Glutamatergic neuron (in vitro differentiated cells): ENCODE measurements at regions not wholly inside any gene's neighbourhood (a gene's known extent, or its start where the extent isn't known, plus 50 kb on each side); places are given as distances from the start of the nearest gene placed in this dataset.
"Not testable (repeated sequence)": the region's sequence is repeated elsewhere in the genome, so short reads cannot be mapped to it uniquely, and the experiment has no call there.

ENCODE experiments used
- DNase-seq: peaks from one replicate; pipeline ENCODE4 v3.0.0; 2022
- H3K27ac Mint-ChIP-seq: one replicate; pipeline ENCODE4 v1.8.0; 2020; ENCODE audit warnings: mild to moderate bottlenecking, mixed read lengths, inconsistent platforms; ENCODE audit not compliant: unreplicated experiment
- H3K27me3 Mint-ChIP-seq: one replicate; pipeline ENCODE4 v1.8.0; 2020; ENCODE audit warnings: mild to moderate bottlenecking, moderate library complexity, mixed read lengths, inconsistent platforms; ENCODE audit not compliant: unreplicated experiment
- H3K36me3 Mint-ChIP-seq: one replicate; pipeline ENCODE4 v1.8.0; 2020; ENCODE audit warnings: mild to moderate bottlenecking, mixed read lengths, inconsistent platforms; ENCODE audit not compliant: unreplicated experiment
- H3K4me1 Mint-ChIP-seq: one replicate; pipeline ENCODE4 v1.8.0; 2020; ENCODE audit warnings: mild to moderate bottlenecking, low read depth, mixed read lengths, inconsistent platforms; ENCODE audit not compliant: unreplicated experiment
- H3K4me3 Mint-ChIP-seq: one replicate; pipeline ENCODE4 v1.8.0; 2020; ENCODE audit warnings: mild to moderate bottlenecking, mixed read lengths, inconsistent platforms; ENCODE audit not compliant: unreplicated experiment
- H3K9me3 Mint-ChIP-seq: one replicate; pipeline ENCODE4 v1.8.0; 2020; ENCODE audit warnings: mild to moderate bottlenecking, moderate library complexity, mixed read lengths, inconsistent platforms; ENCODE audit not compliant: unreplicated experiment
- TF ChIP-seq, protein P1 (sequence below): fragments of 200-600 bp; sonication (generic); IDR thresholded peaks from one replicate; pipeline ENCODE4 v1.5.0; 2021; ENCODE audit not compliant: partially characterized antibody, unreplicated experiment

DNA sequence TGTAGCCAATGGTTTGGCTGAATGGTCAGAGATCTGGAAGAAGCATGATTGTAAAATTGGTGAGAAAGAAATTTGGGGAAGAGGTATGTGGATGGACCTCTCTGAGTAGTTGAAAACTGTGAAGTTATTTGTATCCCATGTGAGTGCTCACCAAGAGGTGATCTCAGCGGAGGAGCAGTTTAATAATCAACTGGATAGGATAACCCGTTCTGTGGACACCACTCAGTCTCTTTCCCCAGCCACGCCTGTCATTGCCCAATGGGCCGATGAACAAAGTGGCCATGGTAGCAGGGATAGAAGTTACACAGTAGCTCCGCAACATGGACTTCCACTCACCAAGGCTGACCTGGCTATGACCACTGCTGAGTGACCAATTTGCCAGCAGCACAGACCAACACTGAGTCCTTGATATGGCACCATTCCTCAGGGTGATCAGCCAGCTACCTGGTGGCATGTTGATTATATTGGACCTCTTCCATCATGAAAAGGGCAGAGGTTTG lies 257.4 kb upstream of the ATXN7L3B start:
- H3K27ac Mint-ChIP-seq, result no peak overlapping the region
- no peaks in the 10 kb centered on the region for H3K27me3 Mint-ChIP-seq
- H3K4me1 Mint-ChIP-seq, result no peaks in the 10 kb centered on the region
- H3K36me3 Mint-ChIP-seq, result peaks cover 5% of the 10 kb centered on the region
- H3K4me3 Mint-ChIP-seq, result no peak overlapping the region
- no peak for DNase-seq
- TF ChIP-seq, protein P1, sequence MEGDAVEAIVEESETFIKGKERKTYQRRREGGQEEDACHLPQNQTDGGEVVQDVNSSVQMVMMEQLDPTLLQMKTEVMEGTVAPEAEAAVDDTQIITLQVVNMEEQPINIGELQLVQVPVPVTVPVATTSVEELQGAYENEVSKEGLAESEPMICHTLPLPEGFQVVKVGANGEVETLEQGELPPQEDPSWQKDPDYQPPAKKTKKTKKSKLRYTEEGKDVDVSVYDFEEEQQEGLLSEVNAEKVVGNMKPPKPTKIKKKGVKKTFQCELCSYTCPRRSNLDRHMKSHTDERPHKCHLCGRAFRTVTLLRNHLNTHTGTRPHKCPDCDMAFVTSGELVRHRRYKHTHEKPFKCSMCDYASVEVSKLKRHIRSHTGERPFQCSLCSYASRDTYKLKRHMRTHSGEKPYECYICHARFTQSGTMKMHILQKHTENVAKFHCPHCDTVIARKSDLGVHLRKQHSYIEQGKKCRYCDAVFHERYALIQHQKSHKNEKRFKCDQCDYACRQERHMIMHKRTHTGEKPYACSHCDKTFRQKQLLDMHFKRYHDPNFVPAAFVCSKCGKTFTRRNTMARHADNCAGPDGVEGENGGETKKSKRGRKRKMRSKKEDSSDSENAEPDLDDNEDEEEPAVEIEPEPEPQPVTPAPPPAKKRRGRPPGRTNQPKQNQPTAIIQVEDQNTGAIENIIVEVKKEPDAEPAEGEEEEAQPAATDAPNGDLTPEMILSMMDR, result no peak
- H3K9me3 Mint-ChIP-seq, result no peaks in the 10 kb centered on the region

DNA sequence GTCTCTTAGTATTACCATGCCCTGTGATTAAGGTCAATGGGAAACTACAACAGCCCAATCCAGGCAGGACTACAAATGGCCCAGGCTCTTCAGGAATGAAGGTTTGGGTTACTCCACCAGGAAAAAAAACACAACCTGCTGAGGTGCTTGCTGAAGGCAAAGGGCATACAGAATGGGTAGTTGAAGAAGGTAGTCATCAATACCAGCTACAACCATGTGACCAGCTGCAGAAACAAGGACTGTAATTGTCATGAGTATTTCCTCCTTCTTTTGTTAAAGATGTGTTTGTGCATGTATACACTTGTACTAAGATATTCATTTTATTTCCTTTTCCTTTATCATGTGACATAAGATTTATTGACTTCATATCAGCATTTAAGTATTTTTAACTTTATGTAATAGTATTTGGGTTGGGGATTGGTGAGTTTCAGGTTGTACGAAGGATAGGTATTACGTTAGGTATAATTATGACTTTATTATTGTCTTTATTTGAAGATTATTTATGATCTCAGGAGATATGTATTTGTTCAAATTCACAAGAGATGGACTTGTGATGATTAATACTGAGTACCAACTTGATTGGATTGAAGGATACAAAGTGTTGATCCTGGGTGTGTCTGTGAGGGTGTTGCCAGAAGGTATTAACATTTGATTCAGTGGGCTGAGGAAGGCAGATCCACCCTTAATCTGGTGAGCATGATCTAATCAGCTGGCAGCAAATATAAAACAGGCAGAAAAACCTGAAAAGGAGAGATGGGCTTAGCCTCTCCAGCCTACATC lies 256.0 kb upstream of the ATXN7L3B start:
- not testable (repeated sequence) for H3K27ac Mint-ChIP-seq, H3K4me1 Mint-ChIP-seq, H3K36me3 Mint-ChIP-seq, H3K27me3 Mint-ChIP-seq, H3K4me3 Mint-ChIP-seq, DNase-seq, H3K9me3 Mint-ChIP-seq

DNA sequence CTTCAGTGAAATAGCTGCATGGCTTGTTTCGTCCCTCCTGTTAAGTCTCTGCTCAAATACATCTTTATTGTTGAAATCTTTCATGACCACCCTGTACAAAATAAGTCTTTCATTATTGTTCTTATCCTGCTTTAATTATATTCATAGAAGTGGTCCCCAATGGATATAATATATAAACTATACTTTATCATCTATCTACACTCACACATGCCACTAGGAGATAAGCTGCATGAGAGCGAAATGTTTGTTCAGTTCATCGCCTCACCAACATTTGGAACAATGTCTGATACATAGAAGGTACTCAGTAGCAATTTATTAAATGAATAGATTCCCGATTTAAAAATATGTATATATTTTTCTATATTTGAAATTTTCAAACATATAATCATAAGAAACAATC lies 254.0 kb upstream of the ATXN7L3B start:
- H3K27me3 Mint-ChIP-seq, result no peaks in the 10 kb centered on the region
- TF ChIP-seq, protein P1, result no peak
- no peak for DNase-seq
- H3K4me1 Mint-ChIP-seq, result no peaks in the 10 kb centered on the region
- no peaks in the 10 kb centered on the region for H3K9me3 Mint-ChIP-seq
- no peaks in the 10 kb centered on the region for H3K36me3 Mint-ChIP-seq
- no peak overlapping the region for H3K27ac Mint-ChIP-seq
- H3K4me3 Mint-ChIP-seq, result no peak overlapping the region

DNA sequence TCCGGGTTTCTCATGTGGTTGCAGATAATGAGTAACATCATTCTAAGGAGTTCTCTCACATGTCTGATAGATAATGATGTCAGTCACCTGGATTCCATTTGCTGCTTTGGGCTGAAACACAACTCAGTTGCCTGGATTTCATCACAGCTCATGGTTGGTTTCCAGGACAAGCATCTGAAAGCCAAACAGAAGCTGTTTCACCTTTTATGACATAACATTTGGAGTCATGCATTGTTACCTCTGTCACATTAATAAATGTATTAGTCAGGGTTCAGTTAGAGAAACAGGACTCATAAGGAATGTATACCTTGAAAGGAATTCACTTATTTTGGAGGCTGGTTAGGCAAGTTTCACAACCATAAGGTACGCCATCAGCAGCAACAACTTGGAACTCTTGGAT lies 251.9 kb upstream of the ATXN7L3B start:
- H3K27me3 Mint-ChIP-seq, result no peaks in the 10 kb centered on the region
- H3K36me3 Mint-ChIP-seq, result no peaks in the 10 kb centered on the region
- H3K27ac Mint-ChIP-seq, result no peak overlapping the region
- DNase-seq, result no peak
- TF ChIP-seq, protein P1, result no peak
- H3K4me1 Mint-ChIP-seq, result no peaks in the 10 kb centered on the region
- no peak overlapping the region for H3K4me3 Mint-ChIP-seq
- H3K9me3 Mint-ChIP-seq, result no peaks in the 10 kb centered on the region

DNA sequence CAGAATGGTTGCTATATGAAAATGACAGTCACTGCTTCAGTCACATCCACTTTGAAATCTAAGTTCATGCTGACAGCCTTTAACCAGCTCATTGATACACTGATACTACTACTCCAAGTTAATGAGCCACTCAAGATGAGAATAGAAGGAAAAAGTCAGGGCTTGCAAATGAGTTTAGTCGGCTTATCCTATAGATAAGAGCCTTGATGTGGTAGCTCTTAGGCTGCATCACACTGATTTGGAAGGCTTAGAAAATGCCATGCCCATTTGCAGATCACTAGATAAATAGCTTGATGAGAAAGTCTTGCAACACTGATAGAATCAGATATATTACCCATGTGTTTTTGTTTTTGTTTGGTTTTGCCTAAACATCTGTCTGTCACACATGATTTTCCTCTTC lies 251.4 kb upstream of the ATXN7L3B start:
- TF ChIP-seq, protein P1, result no peak
- no peaks in the 10 kb centered on the region for H3K27me3 Mint-ChIP-seq
- DNase-seq, result no peak
- no peaks in the 10 kb centered on the region for H3K9me3 Mint-ChIP-seq
- no peak overlapping the region for H3K4me3 Mint-ChIP-seq
- H3K36me3 Mint-ChIP-seq, result no peaks in the 10 kb centered on the region
- no peak overlapping the region for H3K27ac Mint-ChIP-seq
- no peaks in the 10 kb centered on the region for H3K4me1 Mint-ChIP-seq
